K562 (cell line): ENCODE measurements at regions not wholly inside any gene's neighbourhood (a gene's known extent, or its start where the extent isn't known, plus 50 kb on each side); places are given as distances from the start of the nearest gene placed in this dataset.

Source experiments
- ATAC-seq: fragments of 200-7000 bp; cut with Tn5 transposase; 3 replicates; pipeline ENCODE4 v1.9.1; 2020; ENCODE audit warnings: moderate library complexity
- BruUV-seq: library from RNA; stranded (reverse); fragments of 400-500 nt; replicated peaks from 2 replicates; lab custom pipeline; 2021; lab: Mats Ljungman, UMichigan
- CTCF ChIA-PET: fragments of 300-600 bp; formaldehyde crosslinking; extraction: SDS; loops from one replicate; lab custom pipeline; 2021; ENCODE audit warnings: low intra/inter-chr PET ratio; lab: Yijun Ruan, JAX
- POLR2A ChIA-PET: fragments of 300-600, 350-650 bp; sonication (Branson Sonifier 250); formaldehyde crosslinking; extraction: SDS; loops from one replicate; lab custom pipeline; 2021; ENCODE audit warnings: antibody characterized with exemption, inconsistent platforms; lab: Yijun Ruan, JAX
- DNase-seq, 4 experiments: peaks; one replicate each; pipeline versions ENCODE4 v3.0.0 to v3.0.0-alpha.2; 2011 to 2018; ENCODE audit warnings: low spot score in 3 of 4, mixed read lengths in 3 of 4; ENCODE audit errors: extremely low read depth in 1 of 4
- FAIRE-seq: peaks from 2 replicates; lab custom pipeline; 2011; peaks lifted over from hg19 to GRCh38; lab: Jason Lieb, UNC
- H2AFZ ChIP-seq: 2 replicates; pipeline ENCODE4 v1.6.0; 2011; ENCODE audit warnings: low read depth, low read length, control low read depth, inconsistent platforms
- H3K27ac ChIP-seq: fragments of 200-600 bp; 3 replicates; pipeline ENCODE4 v1.8.0; 2011; ENCODE audit warnings: low read depth, mild to moderate bottlenecking, control low read depth, inconsistent platforms, low read length, moderate library complexity, mixed read lengths; ENCODE audit errors: extremely low read depth
- H3K27me3 ChIP-seq, 2 experiments: fragments of 300-600 bp in 1 of 2; 2 replicates in 1 of 2; 3 replicates in 1 of 2; pipeline versions ENCODE4 v1.6.0 to v1.8.0; 2011; ENCODE audit warnings: inconsistent platforms in 2 of 2, low read length in 2 of 2, mild to moderate bottlenecking in 1 of 2, mixed read lengths in 1 of 2, moderate library complexity in 1 of 2; ENCODE audit not compliant: control insufficient read depth in 2 of 2, insufficient read depth in 2 of 2
- H3K36me3 ChIP-seq: fragments of 300-600 bp; 3 replicates; pipeline ENCODE4 v1.8.0; 2011; ENCODE audit warnings: mild to moderate bottlenecking, low read length, inconsistent platforms; ENCODE audit not compliant: control insufficient read depth, insufficient read depth
- H3K4me1 ChIP-seq, 2 experiments: fragments of 200-600 bp in 1 of 2; replicated peaks in 1 of 2; 2 replicates in 1 of 2; 3 replicates in 1 of 2; pipeline versions ENCODE4 v1.5.1 to v1.8.0; 2011; ENCODE audit warnings: inconsistent platforms in 2 of 2, low read length in 2 of 2, mild to moderate bottlenecking in 1 of 2, mixed read lengths in 1 of 2, moderate library complexity in 1 of 2; ENCODE audit not compliant: control insufficient read depth in 2 of 2, insufficient read depth in 2 of 2
- H3K4me2 ChIP-seq: 2 replicates; pipeline ENCODE4 v1.6.1; 2011; ENCODE audit warnings: low read length, control low read depth, inconsistent platforms, mixed read lengths; ENCODE audit not compliant: insufficient read depth
- H3K4me3 ChIP-seq: fragments of 200-600 bp; sonication (generic), shearing (Covaris generic); 2 replicates; pipeline ENCODE4 v1.5.1; 2016; ENCODE audit warnings: control low read depth, inconsistent platforms
- H3K79me2 ChIP-seq: fragments of 200-600 bp; 3 replicates; pipeline ENCODE4 v1.8.0; 2011; ENCODE audit warnings: low read length, inconsistent platforms; ENCODE audit not compliant: control insufficient read depth, insufficient read depth
- H3K9ac ChIP-seq, 2 experiments: 2 replicates each; pipeline versions ENCODE4 v1.6.0 to v1.6.1; 2011; ENCODE audit warnings: low read depth in 2 of 2, low read length in 2 of 2, control low read depth in 1 of 2, inconsistent platforms in 1 of 2, mild to moderate bottlenecking in 1 of 2, mixed read lengths in 1 of 2; ENCODE audit not compliant: insufficient read depth in 1 of 2
- H3K9me1 ChIP-seq: one replicate; pipeline ENCODE4 v1.6.0; 2011; ENCODE audit warnings: inconsistent platforms, mild to moderate bottlenecking, low read length, moderate library complexity; ENCODE audit not compliant: control insufficient read depth, insufficient read depth
- H3K9me3 ChIP-seq: replicated peaks from 2 replicates; pipeline ENCODE4 v1.5.1; 2011; ENCODE audit warnings: low read depth, low read length, inconsistent platforms; ENCODE audit not compliant: control insufficient read depth, insufficient read depth
- H4K20me1 ChIP-seq: replicated peaks from 2 replicates; pipeline ENCODE4 v1.6.1; 2011; ENCODE audit warnings: low read length, inconsistent platforms, mixed read lengths; ENCODE audit not compliant: control insufficient read depth, insufficient read depth
- ARID2 ChIP-seq: fragments of 450-650 bp; IDR thresholded peaks from 2 replicates; pipeline ENCODE4 v1.6.1; 2017; ENCODE audit warnings: antibody characterized with exemption, mild to moderate bottlenecking
- ETV6 ChIP-seq, 3 experiments: fragments of 150-350 bp in 1 of 3; sonication (generic) in 1 of 3; formaldehyde crosslinking in 1 of 3; IDR thresholded peaks; 2 replicates each; pipeline versions ENCODE4 v1.6.1 to v1.8.0; 2014 to 2022; ENCODE audit warnings: borderline replicate concordance in 2 of 3, low read depth in 2 of 3, antibody characterized with exemption in 1 of 3, low read length in 1 of 3, mild to moderate bottlenecking in 1 of 3, missing genetic modification reagents in 1 of 3
- EWSR1 ChIP-seq: fragments of 450-650 bp; IDR thresholded peaks from 2 replicates; pipeline ENCODE4 v1.6.1; 2018; ENCODE audit warnings: borderline replicate concordance, mild to moderate bottlenecking, low read depth, moderate library complexity; ENCODE audit not compliant: partially characterized antibody
- GTF2A2 ChIP-seq: IDR thresholded peaks from 2 replicates; pipeline ENCODE4 v1.6.1; 2016; ENCODE audit warnings: mild to moderate bottlenecking, missing genetic modification characterization, missing compliant biosample characterization
- ILF3 ChIP-seq: fragments of 450-650 bp; IDR thresholded peaks from 2 replicates; pipeline ENCODE4 v1.6.1; 2018; ENCODE audit warnings: antibody characterized with exemption, mild to moderate bottlenecking, moderate library complexity, borderline replicate concordance
- NFATC3 ChIP-seq: fragments of 450-650 bp; IDR thresholded peaks from 2 replicates; pipeline ENCODE4 v1.6.1; 2017; ENCODE audit warnings: mild to moderate bottlenecking
- PHTF2 ChIP-seq: fragments of 250-450 bp; sonication (Bioruptor Pico); IDR thresholded peaks from 2 replicates; pipeline ENCODE4 v1.5.0; 2021; ENCODE audit warnings: mild to moderate bottlenecking
- PML ChIP-seq: IDR thresholded peaks from 2 replicates; pipeline ENCODE4 v1.6.1; 2012; ENCODE audit warnings: low read length, inconsistent platforms
- SAP30 ChIP-seq: fragments of 200-600 bp; sonication (generic); IDR thresholded peaks from 2 replicates; pipeline ENCODE4 v1.6.1; 2012; ENCODE audit warnings: borderline replicate concordance, low read depth, mild to moderate bottlenecking, moderate library complexity, low read length, control low read depth, inconsistent platforms; ENCODE audit not compliant: insufficient read depth, poor library complexity, severe bottlenecking
- SPI1 ChIP-seq: IDR thresholded peaks from 2 replicates; pipeline ENCODE4 v1.6.1; 2011; ENCODE audit warnings: low read depth, low read length, control low read depth, borderline replicate concordance
- ZFP1 ChIP-seq: fragments of 450-650 bp; formaldehyde crosslinking; IDR thresholded peaks from 2 replicates; pipeline ENCODE4 v1.4.0; 2020; ENCODE audit warnings: mild to moderate bottlenecking, mixed read lengths
- ZFP30 ChIP-seq: fragments of 250-450 bp; sonication (Bioruptor Pico); IDR thresholded peaks from 2 replicates; pipeline ENCODE4 v1.8.0; 2022; ENCODE audit warnings: moderate library complexity, mild to moderate bottlenecking, inconsistent platforms, borderline replicate concordance
- ZNF121 ChIP-seq: sonication (generic); formaldehyde crosslinking; conservative IDR thresholded peaks from 2 replicates; pipeline ENCODE4 v1.8.0; 2022; ENCODE audit warnings: missing genetic modification reagents
- WGBS: fragments of 100-300 bp; shearing (Covaris generic); methylation state at CpG from one replicate; pipeline ENCODE4 v1.1.6; 2016; ENCODE audit warnings: low coverage, mixed read lengths; ENCODE audit not compliant: insufficient coverage; ENCODE audit errors: missing lambda C conversion rate; 5-methylcytosine and 5-hydroxymethylcytosine counted together
- in situ Hi-C: fragments of 300-500 bp; cut with MboI; formaldehyde crosslinking; loops from 4 replicates; pipeline ENCODE4 v1.15.0; 2018; ENCODE audit warnings: inconsistent platforms, mixed read lengths
- intact Hi-C: fragments of 100-400 bp; cut with micrococcal nuclease; formaldehyde crosslinking; loops from 2 replicates; pipeline ENCODE4 v1.14.2; 2022
- TF ChIP-seq, protein P1 (sequence below): fragments of 200-800 bp; sonication (Bioruptor generic); IDR thresholded peaks from 2 replicates; pipeline ENCODE4 v1.6.1; 2017; ENCODE audit warnings: missing genetic modification characterization, missing compliant biosample characterization
- TF ChIP-seq, protein P2 (sequence below): sonication (generic); IDR thresholded peaks from 2 replicates; pipeline ENCODE4 v1.6.1; 2016
- TF ChIP-seq, protein P3 (sequence below): IDR thresholded peaks from 2 replicates; pipeline ENCODE4 v1.6.1; 2014; ENCODE audit warnings: antibody characterized with exemption

DNA sequence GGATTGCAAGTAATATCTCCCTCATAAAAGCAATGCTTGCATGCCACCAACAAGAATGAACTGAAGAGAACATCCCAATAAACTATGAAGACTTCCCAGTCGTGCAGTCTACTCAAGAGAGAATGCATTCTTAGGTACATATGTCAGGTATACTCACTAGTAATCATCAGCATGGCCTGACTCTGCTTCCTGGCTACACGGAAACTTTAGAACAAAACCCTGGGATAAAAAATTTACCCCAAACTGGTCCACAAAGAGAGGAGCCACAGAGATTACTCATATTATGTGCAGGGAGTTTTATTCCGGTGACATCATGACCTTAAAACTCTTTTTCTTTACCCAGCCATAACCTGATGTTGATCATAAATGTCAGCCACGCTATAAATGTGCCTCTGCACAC, 57.5 kb upstream of the PAPPA start:
- 0% methylated on average over 4 of the region's 4 CpGs for WGBS
- in situ Hi-C loops, result no loop called here
- Histone ChIP-seq H3K36me3 (no peaks in the 10 kb centered on the region), H3K4me1 (no peaks in the 10 kb centered on the region), H3K9me1 (no peaks in the 10 kb centered on the region), H3K9me3 (no peaks in the 10 kb centered on the region), H3K27me3 (no peaks in the 10 kb centered on the region), H3K79me2 (no peaks in the 10 kb centered on the region), H3K27ac (no peak overlapping the region), H3K9ac (no peak overlapping the region), H2AFZ (no peak overlapping the region), H3K4me2 (no peak overlapping the region), H3K4me3 (no peak overlapping the region), H4K20me1 (no peaks in the 10 kb centered on the region)
- intact Hi-C loops, result no loop called here
- ATAC-seq (no peak), FAIRE-seq (no peak), DNase-seq (no peak)
- ChIA-PET POLR2A (no interaction called here), CTCF (no interaction called here)
- BruUV-seq, result no TSS peak
- TF ChIP-seq ARID2, result no peak
- TF ChIP-seq, protein P1, sequence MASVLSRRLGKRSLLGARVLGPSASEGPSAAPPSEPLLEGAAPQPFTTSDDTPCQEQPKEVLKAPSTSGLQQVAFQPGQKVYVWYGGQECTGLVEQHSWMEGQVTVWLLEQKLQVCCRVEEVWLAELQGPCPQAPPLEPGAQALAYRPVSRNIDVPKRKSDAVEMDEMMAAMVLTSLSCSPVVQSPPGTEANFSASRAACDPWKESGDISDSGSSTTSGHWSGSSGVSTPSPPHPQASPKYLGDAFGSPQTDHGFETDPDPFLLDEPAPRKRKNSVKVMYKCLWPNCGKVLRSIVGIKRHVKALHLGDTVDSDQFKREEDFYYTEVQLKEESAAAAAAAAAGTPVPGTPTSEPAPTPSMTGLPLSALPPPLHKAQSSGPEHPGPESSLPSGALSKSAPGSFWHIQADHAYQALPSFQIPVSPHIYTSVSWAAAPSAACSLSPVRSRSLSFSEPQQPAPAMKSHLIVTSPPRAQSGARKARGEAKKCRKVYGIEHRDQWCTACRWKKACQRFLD, result no peak
- no peak for TF ChIP-seq ETV6 (IDR thresholded peaks at IDR 0.05; ENCODE audit: borderline replicate concordance in 1 of 2, low read depth in 2 of 2, low read length in 1 of 2)
- no peak for TF ChIP-seq ETV6 (CRISPR knock-in tag; IDR thresholded peaks at IDR 0.05; ENCODE audit: borderline replicate concordance)
- TF ChIP-seq ILF3, result no peak
- TF ChIP-seq GTF2A2 (tag), result no peak
- TF ChIP-seq NFATC3, result no peak
- no peak for TF ChIP-seq PHTF2 (CRISPR knock-in tag)
- TF ChIP-seq, protein P2, sequence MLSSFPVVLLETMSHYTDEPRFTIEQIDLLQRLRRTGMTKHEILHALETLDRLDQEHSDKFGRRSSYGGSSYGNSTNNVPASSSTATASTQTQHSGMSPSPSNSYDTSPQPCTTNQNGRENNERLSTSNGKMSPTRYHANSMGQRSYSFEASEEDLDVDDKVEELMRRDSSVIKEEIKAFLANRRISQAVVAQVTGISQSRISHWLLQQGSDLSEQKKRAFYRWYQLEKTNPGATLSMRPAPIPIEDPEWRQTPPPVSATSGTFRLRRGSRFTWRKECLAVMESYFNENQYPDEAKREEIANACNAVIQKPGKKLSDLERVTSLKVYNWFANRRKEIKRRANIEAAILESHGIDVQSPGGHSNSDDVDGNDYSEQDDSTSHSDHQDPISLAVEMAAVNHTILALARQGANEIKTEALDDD, result no peak
- no peak for TF ChIP-seq SAP30
- TF ChIP-seq PML, result no peak
- no peak for TF ChIP-seq EWSR1
- TF ChIP-seq, protein P3, sequence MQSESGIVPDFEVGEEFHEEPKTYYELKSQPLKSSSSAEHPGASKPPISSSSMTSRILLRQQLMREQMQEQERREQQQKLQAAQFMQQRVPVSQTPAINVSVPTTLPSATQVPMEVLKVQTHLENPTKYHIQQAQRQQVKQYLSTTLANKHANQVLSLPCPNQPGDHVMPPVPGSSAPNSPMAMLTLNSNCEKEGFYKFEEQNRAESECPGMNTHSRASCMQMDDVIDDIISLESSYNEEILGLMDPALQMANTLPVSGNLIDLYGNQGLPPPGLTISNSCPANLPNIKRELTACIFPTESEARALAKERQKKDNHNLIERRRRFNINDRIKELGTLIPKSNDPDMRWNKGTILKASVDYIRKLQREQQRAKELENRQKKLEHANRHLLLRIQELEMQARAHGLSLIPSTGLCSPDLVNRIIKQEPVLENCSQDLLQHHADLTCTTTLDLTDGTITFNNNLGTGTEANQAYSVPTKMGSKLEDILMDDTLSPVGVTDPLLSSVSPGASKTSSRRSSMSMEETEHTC, result no peak
- no peak for TF ChIP-seq SPI1
- no peak for TF ChIP-seq ZFP1 (CRISPR knock-in tag)
- TF ChIP-seq ZFP30, result no peak
- TF ChIP-seq ZNF121 (CRISPR knock-in tag), result no peak
